NB4 (cell line): ENCODE measurements at regions not wholly inside any gene's neighbourhood (a gene's known extent, or its start where the extent isn't known, plus 50 kb on each side); places are given as distances from the start of the nearest gene placed in this dataset.

ENCODE experiments used
- MYC ChIP-seq: IDR thresholded peaks from 2 replicates; pipeline ENCODE4 v1.6.1; 2011; ENCODE audit warnings: low read depth, low read length
- POLR2A ChIP-seq: IDR thresholded peaks from 2 replicates; pipeline ENCODE4 v1.6.1; 2011; ENCODE audit warnings: mild to moderate bottlenecking; ENCODE audit not compliant: insufficient read length; ENCODE audit errors: extremely low read depth
- TF ChIP-seq, protein P1 (sequence below): IDR thresholded peaks from one replicate; pipeline ENCODE4 v1.5.1; 2012; ENCODE audit warnings: low read depth, low read length
- TF ChIP-seq, protein P2 (sequence below): IDR thresholded peaks from 2 replicates; pipeline ENCODE4 v1.6.1; 2011; ENCODE audit warnings: low read depth, low read length

DNA sequence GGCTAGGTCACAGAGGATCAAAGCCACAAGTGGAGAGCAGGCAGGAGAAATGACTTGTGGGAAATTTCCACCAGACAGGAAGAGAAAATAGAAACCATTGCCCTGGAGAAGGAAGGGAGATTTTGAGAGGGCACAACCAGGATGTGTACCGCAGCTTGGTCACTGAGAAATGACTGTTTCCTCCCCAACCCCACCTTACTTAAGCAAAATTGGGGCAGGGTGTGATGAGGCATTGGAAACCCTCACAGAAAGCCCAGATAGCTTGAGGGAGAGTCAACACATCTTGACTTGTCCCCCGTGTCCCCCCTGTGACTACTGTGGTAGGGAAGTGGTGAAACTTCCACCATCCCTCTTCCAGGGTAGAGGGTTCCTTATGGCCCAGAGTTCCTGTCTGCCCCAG is 113.5 kb upstream of the FAM20A start:
- TF ChIP-seq, protein P1, sequence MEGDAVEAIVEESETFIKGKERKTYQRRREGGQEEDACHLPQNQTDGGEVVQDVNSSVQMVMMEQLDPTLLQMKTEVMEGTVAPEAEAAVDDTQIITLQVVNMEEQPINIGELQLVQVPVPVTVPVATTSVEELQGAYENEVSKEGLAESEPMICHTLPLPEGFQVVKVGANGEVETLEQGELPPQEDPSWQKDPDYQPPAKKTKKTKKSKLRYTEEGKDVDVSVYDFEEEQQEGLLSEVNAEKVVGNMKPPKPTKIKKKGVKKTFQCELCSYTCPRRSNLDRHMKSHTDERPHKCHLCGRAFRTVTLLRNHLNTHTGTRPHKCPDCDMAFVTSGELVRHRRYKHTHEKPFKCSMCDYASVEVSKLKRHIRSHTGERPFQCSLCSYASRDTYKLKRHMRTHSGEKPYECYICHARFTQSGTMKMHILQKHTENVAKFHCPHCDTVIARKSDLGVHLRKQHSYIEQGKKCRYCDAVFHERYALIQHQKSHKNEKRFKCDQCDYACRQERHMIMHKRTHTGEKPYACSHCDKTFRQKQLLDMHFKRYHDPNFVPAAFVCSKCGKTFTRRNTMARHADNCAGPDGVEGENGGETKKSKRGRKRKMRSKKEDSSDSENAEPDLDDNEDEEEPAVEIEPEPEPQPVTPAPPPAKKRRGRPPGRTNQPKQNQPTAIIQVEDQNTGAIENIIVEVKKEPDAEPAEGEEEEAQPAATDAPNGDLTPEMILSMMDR, result no peak
- no peak for TF ChIP-seq POLR2A
- TF ChIP-seq MYC, result no peak
- TF ChIP-seq, protein P2, sequence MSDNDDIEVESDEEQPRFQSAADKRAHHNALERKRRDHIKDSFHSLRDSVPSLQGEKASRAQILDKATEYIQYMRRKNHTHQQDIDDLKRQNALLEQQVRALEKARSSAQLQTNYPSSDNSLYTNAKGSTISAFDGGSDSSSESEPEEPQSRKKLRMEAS, result no peak
